ENCODE measurements at regions not wholly inside any gene's neighbourhood (a gene's known extent, or its start where the extent isn't known, plus 50 kb on each side); places are given as distances from the start of the nearest gene placed in this dataset.
"Not testable (repeated sequence)": the region's sequence is repeated elsewhere in the genome, so short reads cannot be mapped to it uniquely, and the experiment has no call there.

DNA sequence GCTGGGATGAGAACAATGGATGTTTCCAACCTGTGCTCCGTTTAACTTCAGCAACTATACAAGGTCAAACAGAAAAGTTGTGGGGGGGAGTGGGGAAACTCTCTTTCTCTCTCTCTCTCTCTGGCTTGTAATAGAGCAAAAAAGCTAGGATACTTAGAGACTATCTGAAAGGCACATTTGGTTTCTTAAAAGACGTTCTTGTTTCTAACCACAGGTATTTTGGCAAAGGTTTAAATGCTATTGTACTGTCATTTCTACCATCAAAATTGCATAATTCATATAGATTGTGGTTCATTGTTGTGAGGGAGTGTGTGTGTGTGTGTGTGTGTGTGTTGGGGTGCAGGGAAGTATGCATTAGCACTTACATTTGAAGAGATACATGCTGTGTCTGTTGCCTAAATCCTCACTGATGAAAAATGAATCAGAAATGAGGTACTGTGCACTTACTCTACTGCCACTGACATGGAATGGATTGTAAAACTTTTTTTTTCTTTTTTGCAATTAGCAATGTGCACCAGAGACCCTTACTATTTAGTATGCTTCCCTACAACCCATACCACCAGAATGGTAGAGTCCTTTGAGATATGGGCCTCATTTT, 841.0 kb upstream of the PIK3C3 start:
- no peak for DNase-seq

DNA sequence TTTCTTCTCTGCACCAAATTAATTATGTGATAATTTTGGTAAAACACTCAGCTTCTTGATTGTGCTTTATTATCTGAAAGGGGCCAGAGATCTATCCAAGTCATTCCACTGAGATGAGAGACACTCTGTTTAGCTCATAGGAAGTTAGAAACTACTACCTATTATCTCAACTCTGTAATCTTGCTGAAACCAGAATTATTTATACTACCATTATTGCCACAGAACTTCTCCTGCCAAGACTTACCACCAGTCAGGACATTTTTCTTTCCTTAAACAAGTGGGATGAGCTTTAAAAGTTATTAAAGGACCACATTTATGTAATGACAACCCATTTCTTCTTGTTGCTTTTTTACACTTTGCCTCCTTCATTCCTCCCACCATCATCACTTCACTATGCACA, 855.6 kb upstream of the PIK3C3 start:
- DNase-seq = no peak

DNA sequence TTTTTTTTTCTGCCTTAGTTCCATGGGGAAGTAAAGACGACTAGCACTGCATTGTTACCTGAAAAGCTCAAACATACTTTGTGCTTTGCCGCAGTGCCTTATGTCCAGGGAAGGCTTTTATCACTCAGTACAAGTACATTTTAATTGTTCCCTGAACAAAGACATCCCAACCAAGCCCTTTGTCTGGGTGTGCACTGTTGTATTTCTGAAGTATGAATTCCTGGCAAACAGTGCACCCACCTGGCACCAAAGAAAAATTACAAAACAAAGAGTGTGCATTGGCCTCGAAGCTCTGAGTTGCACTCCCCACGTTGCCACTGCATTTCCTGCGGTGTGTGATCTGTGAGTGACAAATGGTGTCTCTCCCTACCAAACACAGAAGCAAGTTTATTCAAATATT, 858.5 kb upstream of the PIK3C3 start:
- DNase-seq = no peak

DNA sequence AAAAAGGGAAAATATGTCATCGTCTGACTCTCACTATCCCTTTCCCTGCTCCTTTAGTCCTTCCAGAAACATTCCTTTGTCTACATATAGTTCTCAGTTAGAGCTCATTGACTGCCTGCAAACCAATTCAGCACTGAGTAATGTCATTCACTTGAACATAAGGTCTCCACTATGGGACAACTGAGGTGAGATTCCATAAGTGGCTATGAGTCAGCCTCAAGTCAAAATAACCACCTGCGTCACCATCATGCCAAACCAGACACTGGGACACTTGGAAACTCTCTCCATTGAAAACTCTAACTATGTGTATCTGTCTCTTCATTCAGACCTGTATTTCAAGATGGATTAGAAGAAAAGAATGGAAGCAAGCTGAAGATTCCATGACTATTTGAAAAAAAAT, 878.0 kb upstream of the PIK3C3 start:
- DNase-seq = no peak

DNA sequence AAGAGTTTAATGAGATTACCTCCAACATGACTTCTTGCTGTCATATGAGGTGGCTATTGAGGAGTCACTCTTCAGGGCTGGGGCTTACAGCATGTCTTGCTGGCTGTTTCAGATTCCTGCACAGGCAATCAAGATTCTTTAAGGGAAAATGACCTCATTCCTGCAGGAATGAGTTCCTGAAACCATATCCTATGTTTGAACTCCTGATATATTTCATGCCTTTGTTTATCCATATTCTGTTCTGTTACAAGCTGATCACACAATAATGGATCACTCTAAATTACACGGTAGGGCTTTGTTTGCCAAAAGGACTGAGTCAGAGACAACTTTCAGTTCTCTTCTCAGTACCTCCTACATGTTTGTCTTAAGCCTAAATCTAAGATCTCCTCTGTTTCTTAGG, 879.8 kb upstream of the PIK3C3 start:
- no peak for DNase-seq

DNA sequence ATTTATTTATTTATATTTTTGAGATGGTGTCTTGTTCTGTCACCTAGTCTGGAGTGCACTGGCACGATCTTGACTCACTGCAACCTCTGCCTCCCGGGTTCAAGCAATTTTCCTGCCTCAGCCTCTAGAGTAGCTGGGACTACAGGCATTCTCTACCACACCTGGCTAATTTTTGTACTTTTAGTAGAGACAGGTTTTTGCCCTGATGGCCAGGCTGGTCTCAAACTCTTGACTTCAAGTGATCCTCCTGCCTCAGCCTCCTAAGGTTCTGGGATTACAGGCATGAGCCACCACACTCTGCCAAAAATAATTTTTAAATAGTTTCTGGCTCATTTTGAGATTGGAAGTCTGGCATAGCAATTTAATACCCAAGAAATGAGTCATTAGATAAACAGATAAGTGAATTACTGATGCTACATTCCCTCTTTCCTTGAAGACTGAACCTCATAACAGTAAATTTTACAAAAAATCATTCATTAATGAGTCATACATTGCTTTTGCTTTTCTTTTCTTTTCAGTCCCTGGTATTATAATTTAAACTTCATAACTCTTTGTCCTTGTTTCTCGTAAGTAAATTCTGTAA, 881.6 kb upstream of the PIK3C3 start:
- no peak for DNase-seq

DNA sequence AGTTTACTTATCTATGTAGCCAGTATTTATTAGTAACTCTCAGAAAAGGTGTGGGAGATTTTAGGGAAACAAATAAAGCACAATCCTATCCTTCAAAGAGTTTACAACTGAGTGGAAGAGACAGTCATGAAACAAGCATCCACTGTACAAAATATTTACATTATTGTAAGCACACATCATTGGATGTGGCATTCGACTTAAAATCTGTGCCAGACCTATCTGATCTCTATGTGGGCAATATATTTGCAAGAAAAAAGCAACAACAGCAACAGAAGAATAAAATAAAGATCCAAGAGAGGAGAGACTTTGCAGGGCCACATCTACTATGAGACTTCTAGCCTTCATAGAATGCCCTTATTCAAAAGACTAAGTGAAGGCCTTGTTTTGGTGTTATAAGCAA, 882.1 kb upstream of the PIK3C3 start:
- no peak for DNase-seq

DNA sequence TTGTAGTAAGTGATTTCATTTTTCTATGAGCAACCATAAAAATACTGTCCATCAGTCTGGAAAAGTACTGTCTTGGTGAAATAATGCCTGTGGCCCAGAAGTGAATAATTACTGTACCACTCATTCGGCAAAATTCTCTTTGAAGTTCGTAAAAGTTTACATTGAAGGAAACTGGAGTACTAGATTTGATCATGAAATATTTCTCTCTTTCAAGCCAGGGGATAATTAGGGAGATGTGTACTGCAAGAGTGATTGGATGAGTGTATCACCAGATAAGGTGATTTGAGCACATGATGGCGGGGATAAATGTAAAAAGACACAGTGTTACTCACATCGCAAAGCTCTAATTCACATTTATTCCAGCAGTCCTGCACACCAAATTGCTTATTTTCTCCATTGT, 883.2 kb upstream of the PIK3C3 start:
- DNase-seq = no peak

DNA sequence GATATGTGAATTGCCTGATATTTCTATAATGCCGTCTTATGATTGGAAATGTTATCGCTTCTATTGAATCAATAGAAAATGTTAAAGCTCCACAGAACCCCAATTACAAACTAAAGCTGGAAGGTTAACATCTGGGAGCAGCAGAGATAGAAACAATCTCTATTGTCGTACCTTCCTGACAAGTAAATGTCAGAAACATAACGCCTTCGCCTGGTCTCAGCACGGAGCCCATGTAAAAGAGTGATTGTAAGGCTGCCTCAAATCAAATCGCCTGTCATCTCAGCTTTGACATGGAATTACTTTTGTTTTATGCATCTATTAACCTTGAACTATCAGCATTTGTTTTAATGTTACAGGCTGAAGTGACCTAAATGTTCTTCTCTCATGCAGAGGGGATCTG, 885.9 kb upstream of the PIK3C3 start:
- DNase-seq = no peak

DNA sequence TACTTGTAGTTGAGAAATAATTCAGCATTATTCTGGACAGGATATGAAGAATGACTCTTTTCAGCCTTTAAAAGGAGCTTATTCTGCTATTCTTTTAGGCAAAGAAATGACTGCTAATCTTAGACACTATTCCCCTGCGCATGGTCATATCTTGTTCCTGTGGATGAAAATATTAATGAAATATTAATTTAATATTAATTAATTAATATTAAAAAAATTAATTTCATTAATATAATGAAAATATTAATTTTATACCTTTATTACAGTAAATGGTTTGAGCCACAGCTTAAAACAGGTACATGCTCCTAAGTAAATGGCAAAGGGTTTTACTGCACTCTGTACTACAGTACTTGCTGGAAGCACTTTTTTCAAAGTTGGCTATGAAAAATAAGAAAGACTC, 890.1 kb upstream of the PIK3C3 start:
- no peak for DNase-seq

DNA sequence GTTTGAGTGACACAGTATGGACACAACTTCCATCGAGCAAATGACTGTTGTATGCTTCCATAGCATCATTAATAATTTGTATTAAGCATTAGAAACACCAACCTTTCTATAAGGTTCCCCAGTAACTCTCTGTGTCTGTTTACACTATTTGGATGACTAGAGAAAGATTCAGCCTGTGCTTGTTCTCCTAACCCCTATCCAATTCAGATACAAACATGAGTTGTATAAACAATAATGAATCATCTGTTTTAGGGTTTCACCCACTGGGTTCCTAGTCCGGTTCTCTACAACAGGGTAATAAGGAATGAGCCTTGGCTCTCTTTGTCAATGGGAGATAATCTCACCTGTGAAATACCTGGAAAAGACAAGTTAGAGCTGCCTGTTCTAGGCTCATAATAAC, 894.1 kb upstream of the PIK3C3 start:
- no peak for DNase-seq

DNA sequence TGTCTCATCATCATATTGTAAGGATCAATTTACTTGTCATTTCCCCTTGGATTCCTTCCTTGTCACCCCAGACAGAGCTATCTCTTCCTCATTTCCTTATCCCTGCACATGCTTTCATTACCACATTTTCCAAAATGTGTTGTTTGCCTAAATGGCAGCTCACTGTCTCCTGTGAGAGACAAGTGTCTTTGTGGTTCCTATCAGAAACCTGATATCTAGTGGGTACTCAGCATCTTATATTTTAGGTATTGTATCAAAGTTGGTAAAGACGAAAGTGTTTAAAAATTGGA, 896.0 kb upstream of the PIK3C3 start:
- DNase-seq = no peak

DNA sequence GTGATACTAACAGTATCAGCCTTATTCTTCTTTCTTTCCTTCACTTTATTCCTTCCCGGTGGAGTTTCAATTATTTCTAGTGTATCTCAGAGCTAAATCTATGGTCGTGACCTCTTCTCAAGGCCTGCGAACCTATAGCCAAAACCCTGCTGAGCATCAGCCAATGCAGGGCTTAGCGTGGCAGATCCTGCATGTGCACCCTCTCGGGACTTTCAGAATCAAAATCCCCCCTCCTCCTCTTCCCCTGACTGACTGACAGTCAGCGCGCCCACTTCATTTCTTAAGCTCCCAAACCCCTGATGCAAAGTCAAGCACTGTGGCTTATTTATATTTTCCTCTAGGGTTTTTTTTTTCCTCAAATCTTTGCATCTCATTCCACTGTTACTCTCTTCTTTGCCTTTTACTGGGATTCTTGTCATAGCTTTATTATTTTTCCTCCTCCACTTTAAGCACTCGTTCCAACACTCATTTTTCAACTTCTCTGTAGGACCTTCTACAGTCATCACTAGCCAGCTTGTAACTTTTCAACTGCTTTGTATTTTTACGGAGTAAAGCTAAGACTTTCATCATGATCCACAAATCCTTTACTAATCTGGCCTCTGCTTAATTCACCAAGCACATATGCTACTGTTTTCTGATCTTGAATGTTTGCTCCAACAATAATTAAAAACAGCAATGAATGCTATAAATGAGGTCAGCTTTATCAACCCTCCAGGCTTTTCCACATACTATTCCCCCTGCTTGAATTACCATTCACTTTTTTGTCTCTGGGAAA, 896.5 kb upstream of the PIK3C3 start:
- no peak for DNase-seq

DNA sequence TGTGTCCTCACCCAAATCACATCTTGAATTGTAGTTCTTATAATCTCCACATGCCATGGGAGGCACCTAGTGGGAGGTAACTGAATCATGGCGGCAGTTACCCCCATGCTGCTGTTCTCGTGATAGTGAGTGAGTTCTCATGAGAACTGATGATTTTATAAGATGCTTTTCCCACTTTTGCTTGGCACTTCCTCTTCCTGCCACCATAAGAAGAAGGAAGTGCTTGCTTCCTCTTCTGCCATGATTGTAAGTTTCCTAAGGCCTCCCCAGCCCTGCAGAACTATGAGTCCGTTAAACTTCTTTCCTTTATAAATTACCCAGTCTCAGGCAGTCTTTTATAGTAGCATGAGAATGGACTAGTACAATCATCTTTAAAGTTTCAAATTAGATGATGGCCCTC, 902.4 kb upstream of the PIK3C3 start:
- no peak for DNase-seq

DNA sequence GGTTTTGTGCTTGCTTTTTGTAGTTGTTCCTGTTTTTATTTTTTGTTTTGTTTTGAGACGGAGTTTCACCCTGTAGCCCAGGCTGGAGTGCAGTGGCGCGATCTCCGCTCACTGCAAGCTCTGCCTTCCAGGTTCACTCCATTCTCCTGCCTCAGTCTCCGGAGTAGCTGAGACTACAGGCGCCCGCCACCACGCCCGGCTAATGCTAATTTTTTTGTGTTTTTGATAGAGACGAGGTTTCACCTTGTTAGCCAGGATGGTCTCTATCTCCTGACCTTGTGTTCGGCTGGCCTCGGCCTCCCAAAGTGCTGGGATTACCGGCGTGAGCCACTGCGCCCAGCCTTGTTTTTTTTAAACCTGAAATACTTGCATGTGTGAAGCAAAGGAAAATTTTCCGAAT, 908.8 kb upstream of the PIK3C3 start:
- not testable (repeated sequence) for DNase-seq

DNA sequence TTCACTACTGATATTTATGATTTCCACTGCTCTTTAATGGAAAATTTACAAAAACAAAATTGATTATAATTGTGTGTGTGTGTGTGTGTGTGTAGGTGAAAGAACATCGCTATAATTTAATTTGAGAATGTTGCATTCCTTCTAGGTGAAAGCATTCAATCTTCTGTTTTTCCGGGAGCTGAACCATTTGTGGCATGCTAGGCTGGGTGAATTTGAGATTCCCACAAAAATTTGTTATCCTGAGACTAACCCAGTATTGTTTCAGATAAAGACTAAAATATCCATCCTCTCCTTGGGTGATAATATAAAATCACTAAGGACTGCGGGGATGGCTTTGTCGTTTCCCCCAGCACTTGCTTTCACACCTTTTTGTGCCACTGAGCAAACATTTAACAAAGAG, 911.2 kb upstream of the PIK3C3 start:
- no peak for DNase-seq

DNA sequence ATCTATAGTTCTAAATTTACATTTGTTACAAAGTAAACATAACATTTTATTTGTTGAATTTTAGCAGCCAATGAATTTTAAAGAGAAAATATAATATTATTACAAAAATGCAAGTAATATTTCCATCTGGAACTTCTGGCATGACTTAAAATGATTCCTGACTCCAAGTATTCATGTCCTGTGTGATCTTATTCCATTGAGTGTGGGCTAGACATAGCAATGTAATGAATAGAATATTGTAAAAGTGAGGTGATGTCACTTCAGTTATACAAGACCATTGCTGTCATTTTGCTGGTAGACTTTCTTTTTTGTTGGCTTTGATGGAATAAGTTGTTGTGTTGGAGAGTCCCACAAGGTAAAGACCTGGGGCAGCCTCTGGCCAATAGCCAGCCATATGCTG, 912.2 kb upstream of the PIK3C3 start:
- DNase-seq = no peak

DNA sequence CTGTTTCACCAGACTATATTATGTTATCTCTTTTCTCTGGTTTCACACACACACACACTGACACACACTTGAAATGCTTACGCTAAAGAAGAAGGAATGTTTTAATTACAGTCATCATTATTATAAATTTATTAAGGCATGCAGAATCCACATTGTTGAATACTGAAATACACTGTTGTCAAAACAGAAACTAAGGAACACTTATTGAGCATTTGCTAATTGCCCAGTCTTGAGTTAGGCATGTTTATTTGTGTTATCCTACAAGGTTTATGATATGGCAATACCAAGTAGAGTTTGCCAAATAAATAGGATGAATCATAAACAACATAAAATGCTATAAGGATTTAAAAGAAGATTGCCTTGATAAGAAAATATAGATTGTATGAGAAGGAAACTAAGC, 917.0 kb upstream of the PIK3C3 start:
- no peak for DNase-seq

DNA sequence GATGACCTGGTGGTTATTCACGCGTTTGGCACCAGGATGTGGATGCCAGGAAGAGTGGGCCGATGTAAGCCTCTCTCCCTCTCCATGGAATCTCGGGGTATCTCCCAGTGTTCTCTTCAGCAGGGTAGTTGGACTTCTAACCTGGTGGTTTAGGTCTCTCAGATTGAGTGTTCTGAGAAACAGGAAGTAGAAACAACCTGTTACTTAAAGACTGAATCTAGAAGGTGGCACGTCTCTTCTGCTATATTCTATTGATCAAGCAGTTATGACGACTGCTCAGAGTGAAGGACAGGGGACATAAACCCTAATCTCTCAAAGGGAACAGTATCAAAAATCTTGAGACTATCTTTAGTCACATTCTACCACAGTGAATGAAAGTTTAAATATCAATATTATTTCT, 918.7 kb upstream of the PIK3C3 start:
- DNase-seq = no peak

DNA sequence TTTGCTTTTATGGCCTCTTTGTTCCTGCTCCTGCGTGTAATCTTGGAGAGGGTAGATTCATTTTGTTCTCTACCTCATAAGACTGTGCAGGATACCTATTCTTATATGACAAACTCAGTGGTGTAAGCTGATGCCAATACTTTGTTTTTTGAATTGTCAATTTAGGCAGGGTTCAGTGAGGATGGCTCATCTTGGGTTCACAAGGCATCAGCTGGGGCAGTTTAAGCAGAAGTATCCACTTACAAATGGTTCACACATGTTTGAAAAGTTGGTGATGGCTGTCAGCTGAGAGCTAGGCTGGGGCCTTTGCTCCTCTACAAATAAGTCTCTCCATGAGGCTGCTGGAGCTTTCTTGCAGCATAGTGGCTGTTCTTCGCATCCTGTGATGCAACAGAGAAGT, 920.6 kb upstream of the PIK3C3 start:
- DNase-seq = no peak

DNA sequence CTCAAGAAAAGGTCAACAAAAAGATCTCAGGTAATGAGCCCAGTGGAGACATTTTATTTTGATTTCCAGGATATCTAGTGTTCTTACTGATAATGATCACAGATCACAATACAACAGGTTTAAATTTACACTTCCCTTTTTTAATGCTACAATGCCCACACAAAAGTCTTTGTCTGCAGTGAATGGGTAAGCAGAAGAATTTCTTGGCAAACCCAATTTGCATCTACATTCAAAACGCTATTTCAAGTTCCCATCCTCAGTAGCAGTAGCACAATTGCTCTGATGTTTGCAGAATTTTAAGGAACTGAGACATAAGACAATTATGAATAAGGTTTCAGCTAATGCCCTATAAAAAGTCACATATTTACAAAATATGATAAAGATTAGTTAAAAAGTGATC, 929.4 kb upstream of the PIK3C3 start:
- DNase-seq = no peak

DNA sequence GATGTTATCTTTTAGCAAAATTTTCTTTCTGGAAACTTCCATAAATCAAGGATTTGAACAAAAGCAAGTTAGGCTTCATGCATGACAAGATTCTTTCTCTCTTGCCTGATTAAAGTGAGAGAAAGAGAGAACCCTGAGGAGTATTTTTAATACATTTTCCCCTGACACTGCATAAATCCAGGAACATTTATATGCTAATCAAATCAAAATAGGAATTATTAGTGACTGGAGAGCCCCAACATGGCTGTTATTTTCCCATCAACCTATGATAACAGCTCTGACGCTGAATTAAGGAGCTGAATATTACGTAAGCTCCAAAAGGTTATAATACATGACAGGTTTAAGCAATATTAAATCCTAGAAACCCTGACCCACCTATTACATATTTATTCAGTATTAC, 930.2 kb upstream of the PIK3C3 start:
- no peak for DNase-seq

DNA sequence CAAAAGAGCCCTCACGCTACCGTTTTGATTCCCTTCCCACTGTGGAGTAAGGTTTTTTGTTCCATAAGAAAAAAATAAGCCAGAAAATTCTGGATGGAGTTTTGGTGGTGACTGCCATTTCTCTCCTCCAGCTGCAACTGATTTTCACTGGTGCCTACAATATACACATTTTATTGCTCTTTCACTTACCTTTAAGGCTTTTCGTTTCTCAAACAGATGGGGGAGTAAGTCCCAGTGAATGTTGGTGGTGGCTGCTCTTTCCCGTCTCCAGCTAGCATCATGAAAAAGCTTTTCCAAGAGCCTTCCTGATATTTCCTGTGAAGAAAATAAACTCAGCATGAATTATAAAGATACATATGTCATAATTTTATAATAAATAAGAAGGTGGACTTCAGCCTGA, 932.5 kb upstream of the PIK3C3 start:
- DNase-seq = no peak

DNA sequence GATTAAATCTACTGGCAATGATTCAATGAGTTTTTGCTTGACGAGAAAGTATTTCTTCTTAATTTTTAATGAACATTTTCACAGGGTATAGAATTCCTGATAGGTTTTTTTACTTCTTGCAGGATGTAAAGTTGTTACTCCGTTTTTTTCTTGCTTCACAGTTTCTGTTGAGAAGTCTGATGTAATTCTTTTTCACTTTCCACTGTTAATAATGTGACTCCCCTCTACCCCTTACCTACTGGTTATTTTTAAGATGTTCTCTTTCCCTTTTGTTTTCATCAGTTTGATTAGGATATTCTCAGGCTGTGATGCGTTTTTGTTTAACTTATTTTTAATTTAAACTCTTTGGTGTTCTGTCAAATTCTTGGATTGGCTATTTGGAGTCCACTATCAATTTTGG, 933.9 kb upstream of the PIK3C3 start:
- DNase-seq = no peak

DNA sequence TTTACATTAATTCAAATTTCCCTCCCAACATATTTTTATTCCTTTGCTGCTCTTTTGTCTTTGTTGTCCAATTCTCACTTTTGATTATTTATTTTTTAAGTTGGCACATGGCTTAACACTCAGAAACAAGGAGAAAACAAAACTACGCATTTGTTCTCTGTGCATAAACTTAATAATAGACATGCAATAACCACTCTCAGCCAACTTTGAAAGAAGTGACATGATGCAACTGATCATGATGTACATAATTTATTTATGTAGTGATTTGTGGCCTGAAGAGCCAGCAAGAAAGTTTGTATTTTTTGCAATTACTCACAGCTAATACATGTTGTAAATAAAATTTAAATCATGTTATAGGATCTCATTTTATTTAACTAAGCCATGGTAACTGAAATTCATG, 942.8 kb upstream of the PIK3C3 start:
- DNase-seq = no peak
